ENCODE measurements at regions not wholly inside any gene's neighbourhood (a gene's known extent, or its start where the extent isn't known, plus 50 kb on each side); places are given as distances from the start of the nearest gene placed in this dataset.

DNA sequence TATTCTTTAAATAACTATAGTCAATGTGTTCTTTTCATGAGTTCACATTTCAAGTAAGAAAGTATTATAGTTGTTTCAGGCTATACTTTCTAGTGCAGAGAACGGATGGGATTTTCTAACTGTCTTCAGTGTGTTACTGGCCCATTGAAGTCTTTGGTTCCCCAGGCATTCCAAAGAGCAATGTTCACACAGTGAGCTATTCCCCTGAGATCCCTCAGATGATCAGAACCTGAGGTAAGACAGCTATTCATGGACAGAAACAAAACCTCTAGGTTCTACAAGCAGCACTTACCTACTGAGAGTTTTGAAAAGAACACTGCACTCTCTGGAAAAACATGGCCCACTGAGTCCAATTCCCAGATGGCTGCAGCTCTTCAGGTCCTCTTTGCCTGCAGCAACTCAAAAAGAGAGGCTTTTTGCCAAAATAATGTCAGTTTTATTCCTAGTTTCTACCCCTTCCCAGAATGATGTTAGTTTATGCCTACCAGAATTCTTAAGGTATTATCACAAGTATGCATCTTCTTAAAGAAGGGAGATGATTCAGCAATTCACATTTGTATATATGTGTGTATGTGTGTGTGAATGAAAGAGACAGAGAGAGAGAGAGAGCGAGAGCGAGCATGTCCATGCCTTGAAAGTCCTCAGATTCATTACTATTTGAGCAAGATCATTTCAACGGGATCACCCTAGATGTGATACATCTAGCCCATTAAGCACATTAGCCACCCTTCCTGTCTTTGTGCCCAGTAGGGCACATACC lies 146.1 kb downstream of the PDHA2 start:
- in situ Hi-C loops (cut with HindIII; ENCODE audit: low sequenced_read_pairs), result no loop called here

DNA sequence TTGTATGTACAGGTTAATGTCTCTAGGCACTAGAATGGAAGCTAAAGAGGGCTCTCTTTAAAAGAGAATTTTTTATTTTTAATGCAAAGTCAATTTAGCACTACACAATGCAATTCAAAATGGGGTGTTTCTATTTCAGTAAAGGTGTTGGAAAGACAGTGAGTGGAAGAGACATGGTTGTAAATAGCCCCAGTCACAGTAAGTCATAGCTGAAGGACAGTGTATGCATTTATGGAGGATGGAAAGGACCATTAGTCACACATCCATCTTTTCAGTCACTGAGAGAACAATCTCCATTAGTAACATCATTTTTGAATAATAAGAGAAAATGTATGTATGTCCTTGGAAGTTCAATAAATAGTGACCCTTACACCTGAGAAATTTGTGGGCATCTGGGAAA lies 148.0 kb downstream of the PDHA2 start:
- in situ Hi-C loops (cut with HindIII; ENCODE audit: low sequenced_read_pairs), result no loop called here

DNA sequence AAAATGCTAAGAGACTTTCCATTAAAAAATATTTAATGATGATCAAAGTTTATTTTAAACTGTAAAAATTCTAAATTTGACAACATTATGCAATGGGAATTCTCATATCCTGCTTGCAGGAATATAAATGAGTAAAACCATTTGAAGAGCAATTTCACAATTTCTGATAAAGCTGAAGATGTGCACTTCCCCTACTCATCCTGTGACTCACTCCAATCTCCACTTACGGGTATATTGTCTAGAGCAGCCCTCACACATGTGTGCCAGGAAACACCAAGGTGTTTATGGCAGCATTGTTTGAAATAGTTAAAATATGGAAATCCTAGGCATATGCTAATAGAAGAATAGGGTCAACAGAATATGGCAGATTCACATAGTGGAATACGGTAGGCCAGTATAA lies 158.4 kb downstream of the PDHA2 start:
- in situ Hi-C loops (cut with HindIII; ENCODE audit: low sequenced_read_pairs), result no loop called here

DNA sequence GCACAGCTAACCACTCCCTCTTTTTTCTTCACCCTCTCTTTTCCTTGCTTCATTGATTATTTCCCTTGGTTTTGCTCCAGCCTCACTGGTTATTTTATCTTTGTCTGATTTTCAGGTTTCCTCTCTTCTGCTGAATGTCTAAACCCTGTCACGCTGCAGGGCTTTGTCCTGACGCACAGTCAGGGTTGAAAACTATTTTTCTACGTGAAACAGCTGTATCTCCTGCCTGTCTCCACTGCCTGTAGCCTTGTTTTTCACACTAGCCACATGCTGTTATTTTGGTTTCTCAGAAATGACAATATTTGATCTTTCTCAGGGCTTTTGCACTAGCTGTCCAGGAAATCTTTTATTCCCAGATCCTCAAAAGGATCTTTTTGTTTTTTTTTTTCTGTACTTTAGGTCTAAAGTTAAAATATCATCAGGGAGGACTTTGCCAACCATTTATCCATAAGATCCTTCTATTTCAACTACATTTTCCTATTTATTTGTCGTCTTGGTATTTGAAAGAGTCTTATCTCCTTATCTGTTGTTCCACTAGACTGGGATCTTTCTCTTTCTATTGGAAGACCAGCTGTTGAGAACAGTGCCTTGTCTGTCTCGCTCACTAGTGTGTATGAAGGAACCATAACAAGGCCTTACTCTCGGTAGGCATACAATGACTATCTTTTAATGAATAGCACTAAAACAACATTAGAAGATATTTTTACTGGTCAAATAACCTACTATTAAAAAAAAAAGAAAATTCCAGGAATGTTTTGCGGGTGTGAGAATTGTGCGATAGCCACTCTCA lies 164.3 kb downstream of the PDHA2 start:
- in situ Hi-C loops (cut with HindIII; ENCODE audit: low sequenced_read_pairs), result no loop called here

DNA sequence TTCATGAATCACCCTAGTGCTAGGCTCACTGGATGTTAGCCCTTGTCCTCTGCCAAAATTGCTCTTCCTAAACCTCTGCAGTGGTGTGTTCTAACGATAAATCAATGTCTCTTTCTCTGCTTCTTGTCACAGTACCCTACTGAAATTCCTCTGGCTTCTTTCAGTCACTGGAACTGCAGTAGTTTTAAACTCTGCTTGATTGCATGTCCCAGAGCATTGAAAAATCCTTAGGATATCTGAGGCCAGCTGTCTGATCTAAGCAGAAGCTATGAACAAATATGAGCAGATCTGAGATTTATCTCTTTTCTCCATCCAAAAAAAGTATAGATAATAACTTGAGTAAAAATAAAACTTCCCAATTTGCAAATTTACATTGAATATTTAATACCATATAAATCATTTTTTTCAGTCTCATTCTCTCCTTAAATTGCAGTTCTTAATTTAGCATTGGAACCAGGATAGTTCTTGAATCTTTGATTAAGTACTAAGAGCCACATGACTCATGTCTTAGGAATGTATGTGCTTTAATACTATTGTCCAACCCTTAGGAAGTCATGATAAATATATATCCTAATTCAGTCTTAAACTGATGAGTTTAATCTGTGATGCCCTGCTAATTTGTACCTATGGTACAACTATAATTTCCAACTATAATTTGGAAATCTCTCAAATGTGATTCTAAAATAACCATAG lies 169.7 kb downstream of the PDHA2 start:
- in situ Hi-C loops (cut with HindIII; ENCODE audit: low sequenced_read_pairs), result no loop called here

DNA sequence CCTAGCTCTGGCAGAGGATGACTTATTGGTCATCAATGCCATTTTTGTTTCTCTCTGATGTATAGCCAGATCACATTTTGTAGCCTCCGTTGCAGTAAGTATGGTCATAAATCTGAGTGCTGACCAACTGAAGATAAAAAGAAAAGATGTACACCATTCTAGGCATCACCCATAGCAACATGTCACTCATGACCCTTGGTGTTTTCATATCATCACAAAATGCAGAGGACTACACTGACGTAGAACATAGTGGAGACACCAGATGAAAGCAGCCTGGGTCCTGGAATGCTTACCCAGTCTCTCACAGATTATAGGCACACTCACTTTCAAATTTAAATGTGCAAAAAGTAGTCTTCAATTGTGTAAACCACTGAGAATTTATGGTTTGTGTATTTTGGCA lies 172.8 kb downstream of the PDHA2 start:
- in situ Hi-C loops (cut with HindIII; ENCODE audit: low sequenced_read_pairs), result no loop called here

DNA sequence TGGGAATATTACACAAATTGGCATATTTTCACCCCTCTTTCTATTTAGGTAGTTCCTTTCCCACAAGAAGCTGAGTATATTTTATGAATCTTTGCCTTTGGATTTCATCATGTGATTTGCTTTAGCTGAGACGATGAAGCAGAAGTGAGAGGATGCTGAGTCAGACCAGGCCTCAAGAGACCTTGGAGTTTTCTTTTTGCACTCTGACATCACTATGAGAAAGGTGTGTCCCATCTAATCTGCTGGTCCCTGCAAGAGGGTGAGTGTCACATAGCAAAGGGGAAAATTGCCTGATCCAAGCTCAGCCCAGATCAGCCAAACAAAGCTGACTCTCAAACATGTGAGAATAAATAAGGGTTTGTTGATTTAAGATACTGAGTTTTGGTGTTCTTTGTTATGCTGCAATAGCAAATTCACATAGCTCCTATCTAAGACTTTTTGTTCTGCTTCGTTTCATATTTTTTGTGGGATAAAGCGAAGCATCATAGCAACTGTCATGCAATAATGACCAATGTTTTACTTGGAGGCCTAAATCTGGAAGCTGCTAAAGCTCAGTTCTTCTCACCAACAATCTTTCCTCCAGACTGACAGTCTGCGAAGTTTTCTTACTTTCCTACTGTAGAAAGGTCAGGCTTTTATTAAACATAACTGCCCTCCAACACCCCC lies 176.9 kb downstream of the PDHA2 start:
- in situ Hi-C loops (cut with HindIII; ENCODE audit: low sequenced_read_pairs), result no loop called here

DNA sequence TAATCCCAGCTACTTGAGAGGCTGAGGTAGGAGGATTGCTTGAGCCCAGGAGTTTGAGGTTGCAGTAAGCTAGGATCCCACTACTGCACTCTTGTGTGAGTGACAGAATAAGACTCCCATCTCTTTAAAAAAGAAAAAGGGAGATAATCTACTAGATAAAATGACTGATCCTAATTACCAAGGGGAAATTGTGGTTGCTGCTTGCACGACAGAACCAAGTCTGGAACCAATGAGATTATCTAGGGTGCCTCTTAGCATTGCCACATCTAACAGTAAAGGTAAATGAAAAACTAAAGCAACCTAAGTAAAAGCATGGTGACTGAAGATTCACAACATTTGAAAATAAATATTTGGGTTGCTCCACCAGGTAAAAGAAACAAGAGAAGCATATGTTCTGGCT lies 185.1 kb downstream of the PDHA2 start:
- in situ Hi-C loops (cut with HindIII; ENCODE audit: low sequenced_read_pairs), result no loop called here

DNA sequence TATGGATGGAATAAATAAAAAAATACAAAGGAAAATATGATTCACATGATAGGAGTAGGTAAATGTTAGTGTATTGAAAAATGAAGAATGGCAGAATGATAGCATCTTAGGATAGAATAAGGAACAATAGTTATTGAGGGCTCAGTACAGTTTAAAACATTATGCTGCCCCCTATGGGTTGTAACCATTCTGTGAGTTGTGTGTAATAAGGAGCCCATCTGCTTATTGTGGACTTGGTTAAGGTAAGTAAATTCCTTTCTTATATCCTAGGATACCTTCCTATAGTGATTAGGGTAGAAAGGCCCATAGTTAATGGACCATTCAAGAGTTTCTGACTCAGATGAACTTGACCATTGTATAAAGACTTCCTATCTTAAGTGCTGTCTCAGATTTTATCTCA lies 195.8 kb downstream of the PDHA2 start:
- in situ Hi-C loops (cut with HindIII; ENCODE audit: low sequenced_read_pairs), result no loop called here

DNA sequence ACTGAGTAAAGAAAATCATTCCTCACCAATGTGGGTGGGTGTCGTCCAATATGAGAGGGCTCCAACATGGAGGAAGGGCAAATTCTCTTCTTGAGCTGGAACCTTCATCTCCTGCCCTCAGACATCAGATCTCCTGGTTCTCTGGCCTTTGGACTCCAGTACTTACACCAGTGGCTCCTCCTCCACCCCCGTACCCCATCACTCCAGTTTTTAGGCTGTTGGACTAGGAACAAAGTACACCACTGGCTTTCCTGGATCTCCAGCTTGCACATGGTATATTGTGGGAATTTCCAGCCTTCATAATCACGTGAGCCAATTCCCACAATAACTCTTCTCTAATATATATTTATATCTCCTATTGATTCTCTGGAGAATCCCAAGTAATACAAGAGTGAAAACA lies 196.9 kb downstream of the PDHA2 start:
- in situ Hi-C loops (cut with HindIII; ENCODE audit: low sequenced_read_pairs), result no loop called here

DNA sequence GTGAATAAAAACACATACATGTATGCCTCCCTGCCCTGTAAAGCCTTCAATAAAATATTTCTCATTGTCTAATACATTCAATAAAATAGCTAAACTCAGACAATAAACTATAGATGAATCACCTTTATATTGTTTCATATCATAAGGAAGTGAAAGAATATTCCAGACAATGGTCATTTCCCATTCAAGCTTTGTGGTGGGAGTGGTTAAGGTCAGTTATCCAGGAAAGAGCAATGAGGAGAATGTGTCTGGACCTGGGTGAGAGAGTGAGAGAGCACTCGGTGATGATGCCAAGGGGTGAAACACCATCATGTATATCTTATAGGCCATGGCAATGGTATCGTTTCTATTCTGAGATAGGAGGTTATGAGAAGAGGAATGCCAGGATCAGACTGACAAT lies 197.8 kb downstream of the PDHA2 start:
- in situ Hi-C loops (cut with HindIII; ENCODE audit: low sequenced_read_pairs), result no loop called here

DNA sequence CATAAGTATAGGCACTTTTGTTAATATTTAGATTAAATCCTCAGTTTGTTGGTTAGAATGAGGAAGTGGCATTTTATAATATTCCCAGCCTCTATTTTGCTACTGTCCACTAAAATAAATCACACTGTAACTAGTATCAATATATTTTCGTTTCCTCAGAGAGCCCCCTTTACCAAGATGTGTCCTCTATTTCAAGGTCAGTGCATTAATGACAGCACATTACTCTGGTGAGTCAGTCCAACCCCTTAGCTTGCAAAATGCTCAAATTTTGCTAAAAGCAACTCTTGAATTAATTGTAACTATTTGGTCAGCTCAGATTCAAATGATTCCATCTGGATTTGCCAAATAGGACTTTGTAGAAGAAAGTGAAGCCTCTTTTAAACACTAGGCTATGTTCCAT lies 199.3 kb downstream of the PDHA2 start:
- in situ Hi-C loops (cut with HindIII; ENCODE audit: low sequenced_read_pairs), result no loop called here

DNA sequence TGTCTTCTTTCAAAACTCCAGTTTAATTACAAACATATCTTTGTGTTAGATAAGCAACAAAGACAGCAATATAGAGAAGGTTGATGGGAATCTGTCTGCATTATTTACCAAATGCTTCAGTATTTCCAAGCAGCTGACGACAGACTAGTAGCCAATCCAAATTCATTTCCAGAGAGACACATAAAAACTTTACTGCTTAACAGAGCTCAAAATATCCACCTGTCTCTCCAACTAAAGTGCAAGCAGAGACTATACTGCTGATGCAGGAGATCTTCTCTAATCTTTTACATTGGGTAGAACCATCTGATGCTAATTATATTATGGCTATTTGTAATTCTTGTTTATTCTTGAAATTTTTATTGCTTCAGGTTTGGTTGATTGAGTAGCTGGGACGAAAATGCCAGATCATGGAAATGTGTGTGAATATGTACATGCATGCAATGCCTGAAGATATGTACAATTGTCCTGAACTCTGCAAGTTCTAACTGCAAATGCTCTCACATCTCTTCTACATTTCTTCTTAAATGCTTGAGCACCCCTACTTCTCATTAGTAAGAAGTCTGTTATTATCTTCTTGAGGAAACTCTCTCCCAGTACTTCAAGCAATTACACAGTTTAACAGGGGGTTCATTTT lies 200.0 kb downstream of the PDHA2 start:
- in situ Hi-C loops (cut with HindIII; ENCODE audit: low sequenced_read_pairs), result no loop called here

DNA sequence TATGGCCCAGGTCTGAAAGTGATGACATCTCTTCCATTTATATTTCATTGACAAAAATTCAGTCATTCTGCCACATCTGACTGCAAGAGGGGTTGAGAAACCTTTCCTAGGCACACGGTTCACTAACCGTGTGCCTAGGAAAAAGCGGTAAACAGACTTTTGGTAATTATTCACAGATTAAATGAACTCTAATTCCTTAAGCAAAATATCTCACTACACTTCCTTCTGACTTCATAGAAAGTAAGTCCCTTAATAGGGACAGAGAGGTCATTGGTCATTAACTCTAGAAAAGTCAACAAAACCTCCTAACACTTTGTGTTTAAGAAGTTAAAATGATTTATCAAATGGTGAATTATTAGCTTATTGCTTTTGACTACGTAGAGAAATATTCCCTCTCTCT lies 205.1 kb downstream of the PDHA2 start:
- in situ Hi-C loops (cut with HindIII; ENCODE audit: low sequenced_read_pairs), result no loop called here

DNA sequence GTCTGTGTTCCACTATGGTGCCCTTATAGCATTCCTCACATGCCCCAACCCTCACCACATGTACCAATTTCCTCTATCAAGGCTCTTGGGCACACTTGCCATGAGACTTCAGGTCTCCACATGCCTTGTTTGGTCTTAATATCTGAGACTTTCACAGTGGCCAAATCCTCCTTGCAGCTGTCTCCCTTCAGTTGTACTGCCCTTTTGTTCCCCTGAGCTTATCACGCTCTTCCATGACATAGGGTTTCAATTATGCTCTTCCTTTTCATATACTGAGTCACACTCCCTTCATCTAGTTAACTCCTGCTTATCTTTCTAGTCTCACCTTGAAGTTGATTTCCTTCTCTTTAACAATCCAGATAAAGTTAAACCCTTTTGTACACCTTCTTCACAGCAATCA lies 212.9 kb downstream of the PDHA2 start:
- in situ Hi-C loops (cut with HindIII; ENCODE audit: low sequenced_read_pairs), result no loop called here

DNA sequence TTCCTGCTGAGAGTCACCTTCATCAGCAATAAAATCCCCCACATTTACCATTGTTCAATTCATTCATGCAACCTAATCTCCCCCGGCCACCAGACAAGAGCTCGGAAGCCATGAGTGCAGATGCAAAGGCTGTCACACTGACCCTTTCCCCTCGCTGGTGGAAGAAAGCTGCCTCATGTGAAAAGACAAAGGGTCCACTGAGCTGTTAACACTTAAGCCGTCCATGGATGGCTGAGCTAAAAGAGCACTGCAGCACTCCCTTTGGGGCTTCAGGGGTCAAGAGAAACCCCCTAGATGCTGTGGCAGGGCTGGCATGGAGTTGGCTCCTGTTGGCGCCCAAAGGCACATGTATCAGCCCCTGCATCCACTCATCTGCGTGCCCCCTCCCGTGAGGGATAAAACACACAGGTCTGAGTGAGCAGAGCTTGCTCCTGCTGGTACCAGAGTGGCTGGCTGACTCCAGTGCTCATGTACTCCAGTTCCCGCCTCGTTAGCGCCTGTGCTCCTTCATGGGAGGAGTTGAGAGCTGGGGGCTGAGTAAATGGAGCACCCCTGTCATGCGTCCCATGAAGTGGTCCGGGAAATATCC lies 216.5 kb downstream of the PDHA2 start:
- in situ Hi-C loops (cut with HindIII; ENCODE audit: low sequenced_read_pairs), result no loop called here

DNA sequence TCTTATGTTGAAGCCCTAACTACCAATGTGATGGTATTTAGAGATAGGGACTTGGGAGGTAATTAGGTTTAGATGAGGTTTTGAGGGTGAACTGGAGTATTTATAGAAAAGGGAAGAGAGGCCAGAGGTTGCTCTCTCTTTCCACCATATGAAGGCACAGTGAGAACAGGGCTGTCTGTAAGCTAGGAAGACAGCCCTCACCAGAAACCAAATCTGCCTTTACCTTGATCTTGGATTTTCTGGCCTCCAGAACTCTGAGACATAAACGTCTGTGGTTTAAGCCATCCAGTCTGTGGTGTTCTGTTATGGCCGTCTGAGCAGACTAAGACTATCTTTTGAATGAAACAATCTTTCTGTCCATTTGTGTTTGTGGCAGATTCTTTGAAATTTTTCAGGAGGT lies 223.7 kb downstream of the PDHA2 start:
- in situ Hi-C loops (cut with HindIII; ENCODE audit: low sequenced_read_pairs), result no loop called here

DNA sequence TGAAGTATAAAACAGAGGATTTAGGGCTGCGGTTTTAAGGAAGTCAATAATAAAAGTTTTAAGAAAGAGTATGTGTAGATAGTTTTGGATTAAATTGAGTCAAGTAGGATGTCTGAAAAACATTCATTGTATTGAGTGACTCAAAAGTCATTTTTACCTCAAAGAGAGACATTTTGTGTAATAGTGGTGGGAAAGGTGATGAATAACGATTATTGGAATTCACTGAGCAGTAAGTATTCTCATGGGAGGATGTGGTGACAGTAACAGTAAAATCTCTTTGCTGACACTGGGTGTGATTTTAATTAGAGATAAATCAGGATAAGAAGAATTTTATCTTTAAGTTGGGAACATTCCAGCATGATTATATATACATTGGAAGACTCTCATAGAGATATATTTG lies 233.6 kb downstream of the PDHA2 start:
- in situ Hi-C loops (cut with HindIII; ENCODE audit: low sequenced_read_pairs), result no loop called here

DNA sequence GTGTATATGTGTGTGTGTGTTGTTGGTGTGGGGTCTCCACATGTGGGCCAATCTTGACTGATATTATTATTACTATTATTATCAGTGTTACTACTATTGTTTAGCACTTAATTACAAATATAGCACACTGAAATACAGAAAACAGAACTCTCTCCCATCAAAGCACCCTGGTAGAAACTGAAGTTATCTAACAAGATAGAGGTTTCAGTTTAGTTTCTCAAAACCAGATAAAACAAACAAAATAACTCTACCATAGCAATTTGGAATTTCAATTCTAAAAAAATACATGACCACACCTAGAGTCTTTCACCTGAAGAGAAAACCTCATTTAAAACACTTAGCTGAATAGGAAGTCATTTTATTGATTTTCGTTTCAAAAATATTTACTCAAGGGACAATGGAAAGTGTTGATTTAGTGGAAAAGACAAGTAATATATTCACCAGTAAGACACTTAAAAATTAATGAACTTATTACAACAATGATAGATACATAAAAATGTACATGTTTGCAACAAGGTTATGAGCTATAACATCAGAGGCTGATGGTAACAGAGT lies 252.3 kb downstream of the PDHA2 start:
- in situ Hi-C loops (cut with HindIII; ENCODE audit: low sequenced_read_pairs), result no loop called here

DNA sequence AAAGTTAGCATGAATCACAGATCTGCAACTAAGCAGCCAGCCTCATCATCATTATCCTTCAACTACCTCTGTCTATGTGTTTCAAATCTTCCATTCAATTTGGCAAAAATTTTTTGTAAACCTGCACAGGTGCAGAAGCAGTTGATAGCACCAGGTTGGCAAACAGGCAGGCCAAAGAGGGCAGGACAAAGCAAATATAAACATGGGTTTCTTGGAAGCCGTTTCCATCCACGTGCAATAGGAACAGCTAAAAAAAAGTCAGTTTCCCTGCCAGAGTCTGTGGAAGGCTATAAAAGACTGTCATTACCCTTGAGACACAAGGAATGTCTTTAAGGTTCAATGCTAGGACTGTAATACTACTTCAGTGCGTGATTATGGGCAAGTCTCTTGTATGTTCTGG lies 253.2 kb downstream of the PDHA2 start:
- in situ Hi-C loops (cut with HindIII; ENCODE audit: low sequenced_read_pairs), result no loop called here
